Kidney (tissue), 13 donors: ENCODE measurements at regions not wholly inside any gene's neighbourhood (a gene's known extent, or its start where the extent isn't known, plus 50 kb on each side); places are given as distances from the start of the nearest gene placed in this dataset.

ENCODE experiments used
- DNase-seq, 5 donors: peaks; one replicate each; pipeline ENCODE4 v3.0.0-alpha.2; 2013 to 2020
- FAIRE-seq: peaks from 2 replicates; lab custom pipeline; 2012; peaks lifted over from hg19 to GRCh38; lab: Jason Lieb, UNC
- H3K27ac ChIP-seq, 2 donors: one replicate each; pipeline ENCODE4 v1.7.0; 2013; ENCODE audit warnings: low read depth in 2 of 2, low read length in 2 of 2, inconsistent platforms in 1 of 2
- H3K27me3 ChIP-seq: one replicate; pipeline ENCODE4 v1.7.1; 2013; ENCODE audit warnings: low read length, inconsistent platforms; ENCODE audit not compliant: control insufficient read depth, insufficient read depth
- H3K36me3 ChIP-seq, 3 donors: one replicate each; pipeline versions ENCODE4 v1.7.0 to v1.7.1; 2013; ENCODE audit warnings: low read length in 3 of 3, control low read depth in 1 of 3, inconsistent platforms in 1 of 3; ENCODE audit not compliant: insufficient read depth in 3 of 3, control insufficient read depth in 2 of 3
- H3K4me1 ChIP-seq, 3 donors: one replicate each; pipeline versions ENCODE4 v1.7.0 to v1.7.1; 2013; ENCODE audit warnings: low read length in 3 of 3, inconsistent platforms in 1 of 3, low read depth in 1 of 3; ENCODE audit not compliant: control insufficient read depth in 2 of 3, insufficient read depth in 2 of 3
- H3K4me3 ChIP-seq, 3 donors: one replicate each; pipeline versions ENCODE4 v1.7.0 to v1.8.1; 2013; ENCODE audit warnings: low read length in 3 of 3, control low read depth in 1 of 3, inconsistent platforms in 1 of 3
- H3K9ac ChIP-seq, 3 donors: one replicate each; pipeline versions ENCODE4 v1.7.0 to v1.7.1; 2013; ENCODE audit warnings: low read length in 3 of 3, control low read depth in 1 of 3, inconsistent platforms in 1 of 3
- H3K9me3 ChIP-seq, 3 donors: one replicate each; pipeline versions ENCODE4 v1.7.0 to v1.7.1; 2013; ENCODE audit warnings: low read length in 3 of 3, control low read depth in 1 of 3, inconsistent platforms in 1 of 3; ENCODE audit not compliant: control insufficient read depth in 2 of 3, insufficient read depth in 1 of 3
- CTCF ChIP-seq: IDR thresholded peaks from 3 replicates; pipeline ENCODE4 v1.5.1; 2012; ENCODE audit warnings: mild to moderate bottlenecking, moderate library complexity, borderline replicate concordance; ENCODE audit not compliant: insufficient read depth; ENCODE audit errors: extremely low read depth
- intact Hi-C: fragments of 100-400 bp; cut with DNase I; formaldehyde crosslinking; loops from one replicate; pipeline ENCODE4 v1.11.1; 2022
- donor health status: control.
- donor health status: control.
- donor health status: control.
- donor health status: control.
- donor health status: control.
- donor health status: DM: yes; HTN: yes; CAD: no.
- donor health status: Normal renal cell carcinoma (clear cell type).

- Histone ChIP-seq H3K27me3 (no peaks in the 10 kb centered on the region), H3K9ac (no peak overlapping the region), H3K9me3 (no peaks in the 10 kb centered on the region), H3K36me3 (no peaks in the 10 kb centered on the region), H3K27ac (no peak overlapping the region), H3K4me1 (no peaks in the 10 kb centered on the region), H3K4me3 (no peak overlapping the region)
- TF ChIP-seq CTCF = no peak
- FAIRE-seq (no peak), DNase-seq (peak in 2 of 5 donors; percentile 5 to 29)
- intact Hi-C loops = no loop called here
Measured at GRCh38 chr9:135299239-135299590, 180.4 kb upstream of the PPP1R26 start.

- TF ChIP-seq CTCF = no peak
- no peak overlapping the region for H3K4me3 ChIP-seq
- no peak overlapping the region for H3K27ac ChIP-seq
- DNase-seq = peak in 3 of 5 donors; percentile 6 to 51 (median 11)
- intact Hi-C loops = no loop called here
- no peak for FAIRE-seq
- H3K36me3 ChIP-seq = no peaks in the 10 kb centered on the region
- no peaks in the 10 kb centered on the region for H3K9me3 ChIP-seq
- H3K9ac ChIP-seq = no peak overlapping the region
- no peaks in the 10 kb centered on the region for H3K27me3 ChIP-seq
- H3K4me1 ChIP-seq = no peaks in the 10 kb centered on the region
Measured at GRCh38 chr9:135299651-135300345, 179.8 kb upstream of the PPP1R26 start.

GRCh38 chr9:135300346-135301141 lies 179.0 kb upstream of the PPP1R26 start:
- no peak for TF ChIP-seq CTCF
- Histone ChIP-seq H3K9me3 (no peaks in the 10 kb centered on the region), H3K9ac (no peak overlapping the region), H3K27me3 (no peaks in the 10 kb centered on the region), H3K4me1 (no peaks in the 10 kb centered on the region), H3K27ac (no peak overlapping the region), H3K36me3 (no peaks in the 10 kb centered on the region), H3K4me3 (no peak overlapping the region)
- intact Hi-C loops = no loop called here
- DNase-seq (peak in 3 of 5 donors; percentile 7 to 54 (median 20)), FAIRE-seq (no peak)
